Activated CD4-positive, CD25-positive, alpha-beta regulatory T cell treated with anti-CD3 and anti-CD28 coated beads, Interleukin-2, amount 50 U/mL, for 72 hours (primary cell): ENCODE measurements at regions not wholly inside any gene's neighbourhood (a gene's known extent, or its start where the extent isn't known, plus 50 kb on each side); places are given as distances from the start of the nearest gene placed in this dataset.

Experiments used
- DNase-seq: peaks from one replicate; pipeline ENCODE4 v3.0.0; 2021

DNA sequence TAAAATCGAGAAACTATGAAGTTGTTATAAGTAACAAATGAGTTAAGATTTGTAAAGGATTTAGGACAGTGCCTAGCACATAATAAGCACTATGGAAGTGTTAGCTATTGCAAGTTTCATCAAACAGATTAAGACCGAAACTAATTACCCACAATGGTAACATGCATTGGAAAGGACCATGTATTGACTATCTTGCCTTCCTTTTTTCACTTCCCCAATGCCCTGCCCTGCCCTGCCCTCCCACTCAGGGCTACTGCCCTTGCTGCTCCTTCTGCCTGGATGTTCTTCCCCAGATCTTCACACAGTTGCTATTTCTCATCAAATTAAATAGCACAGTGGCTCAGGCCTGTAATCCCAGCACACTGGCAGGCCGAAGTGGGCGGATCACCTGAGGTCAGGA, 202.1 kb upstream of the PSMD7 start:
- no peak for DNase-seq

- DNase-seq = no peak
These were observed 204.3 kb upstream of the PSMD7 start for GRCh38 chr16:74092336-74092735.

DNA sequence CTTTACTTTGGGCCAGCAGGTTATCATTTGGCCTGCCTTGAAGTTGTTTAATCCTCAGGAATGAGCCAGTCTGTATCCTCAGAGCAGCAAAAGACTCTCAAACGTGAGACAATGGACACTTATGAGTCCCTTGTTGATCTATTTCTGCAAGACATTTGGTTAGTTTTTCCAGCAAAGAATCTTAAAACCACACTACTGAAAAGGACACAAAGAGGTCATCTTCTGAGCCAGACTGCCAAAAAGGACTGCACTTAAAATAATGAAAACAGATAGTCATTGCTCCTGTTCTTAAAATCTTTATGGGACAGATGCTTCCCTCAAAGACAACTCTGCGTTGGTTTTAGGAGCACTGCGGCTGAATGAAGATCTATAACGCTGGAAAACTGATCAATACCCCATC, 205.7 kb upstream of the PSMD7 start:
- no peak for DNase-seq

- no peak for DNase-seq
These were observed 213.1 kb upstream of the PSMD7 start for GRCh38 chr16:74083541-74083940.

DNA sequence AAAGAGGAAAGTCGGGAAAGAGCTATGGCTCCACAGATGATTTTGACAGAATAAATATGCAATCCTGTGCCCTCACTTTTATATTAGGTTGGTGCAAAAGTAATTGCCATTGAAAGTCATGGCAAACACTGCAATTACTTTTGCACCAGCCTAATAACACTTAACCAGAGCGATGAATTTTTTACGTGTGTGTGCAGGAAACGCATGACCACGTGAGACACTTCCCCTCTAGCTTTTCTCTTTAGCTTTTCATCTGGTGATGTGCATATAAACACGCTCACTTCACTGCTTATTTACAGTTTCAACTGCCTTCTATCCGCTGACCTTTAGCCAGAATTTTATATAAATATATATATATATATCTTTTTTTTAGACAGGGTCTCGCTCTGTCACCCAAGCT, 216.3 kb upstream of the PSMD7 start:
- no peak for DNase-seq

DNA sequence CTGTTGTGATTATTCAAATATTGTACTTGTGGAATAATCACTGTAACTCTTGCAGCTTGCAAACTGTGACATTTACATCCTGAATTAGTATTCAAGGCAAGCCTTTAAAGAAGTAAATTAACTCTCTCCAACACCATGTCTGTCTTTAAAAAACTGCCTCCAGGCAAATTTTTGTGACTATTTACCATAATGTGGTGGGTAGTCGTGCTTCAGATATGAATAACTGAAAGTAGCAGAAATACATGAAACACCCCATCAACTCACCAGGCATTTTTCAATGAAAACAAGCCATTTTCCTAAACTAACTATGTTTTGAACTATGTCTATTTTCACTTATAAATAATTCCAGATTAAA, 217.4 kb upstream of the PSMD7 start:
- DNase-seq = no peak

DNA sequence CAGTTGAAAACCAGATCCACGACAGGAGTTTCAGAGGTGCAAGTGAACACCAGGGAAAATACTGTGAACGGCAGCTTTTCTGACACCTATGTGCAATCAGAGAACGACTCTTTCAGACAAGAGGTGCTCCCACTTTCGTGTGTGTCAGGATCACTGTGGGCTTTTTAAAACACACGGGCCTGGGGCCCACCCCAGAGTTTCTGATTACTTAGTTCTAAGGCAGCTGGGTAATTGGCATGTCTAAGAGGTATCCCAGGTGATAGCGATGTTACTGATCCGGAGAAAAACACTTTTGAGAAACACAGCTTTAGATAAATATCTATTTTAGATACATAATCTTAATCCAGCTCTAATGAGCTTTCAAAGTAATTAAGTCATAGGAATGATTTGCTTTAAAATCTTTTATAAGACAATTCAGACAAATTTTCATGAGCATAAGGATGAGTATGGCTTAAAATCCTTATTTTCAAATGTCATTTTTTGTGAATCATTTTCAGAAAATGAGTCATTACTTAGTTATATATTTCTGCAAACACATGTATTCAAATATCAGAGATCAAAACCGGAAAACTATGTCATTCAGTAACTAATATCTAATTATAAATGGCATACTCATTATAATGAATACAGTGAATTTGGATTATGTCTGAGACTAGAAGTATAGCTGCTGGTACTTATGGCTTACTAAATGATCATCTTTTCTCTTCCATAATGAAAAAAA, 217.9 kb upstream of the PSMD7 start:
- DNase-seq = no peak

DNA sequence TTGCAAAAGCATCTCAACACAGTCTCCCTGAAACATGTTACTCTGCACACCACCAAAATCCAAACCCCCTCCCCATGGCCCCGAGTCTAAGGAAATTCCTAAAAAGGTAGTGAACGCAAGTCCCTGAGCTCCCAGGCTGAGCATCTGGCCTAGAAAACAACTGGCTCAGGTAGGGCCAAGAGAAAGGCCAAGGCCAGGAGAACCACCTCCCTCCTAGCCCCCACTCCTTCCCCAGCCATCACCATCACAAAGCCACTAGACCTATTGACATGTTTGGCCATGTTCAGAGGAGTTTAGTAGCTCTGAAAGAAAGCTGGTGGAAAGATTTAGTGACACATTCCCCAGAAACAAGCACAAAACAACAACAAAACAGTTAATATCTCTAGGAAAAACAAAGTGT, 220.0 kb upstream of the PSMD7 start:
- DNase-seq = no peak

GRCh38 chr16:74075393-74075792, 221.2 kb upstream of the PSMD7 start:
- no peak for DNase-seq

DNA sequence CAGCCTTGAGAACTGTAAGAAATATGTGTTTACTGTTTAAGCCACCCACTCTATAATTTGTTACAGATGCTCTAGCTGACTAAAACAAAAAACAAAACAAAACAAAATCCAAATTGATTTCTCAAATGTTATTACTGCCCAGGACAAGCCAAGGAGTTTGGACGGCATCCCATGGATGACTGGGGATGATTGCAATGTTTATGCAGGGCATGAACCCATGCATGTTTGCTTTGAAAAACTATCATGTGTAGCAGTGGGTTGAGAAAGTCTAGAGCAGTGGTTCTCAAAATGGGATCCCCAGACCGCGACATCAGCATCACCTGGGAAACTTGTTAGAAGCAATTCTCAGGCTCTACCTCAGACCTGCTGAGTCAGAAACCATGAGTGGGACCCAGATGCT, 223.2 kb upstream of the PSMD7 start:
- no peak for DNase-seq

DNA sequence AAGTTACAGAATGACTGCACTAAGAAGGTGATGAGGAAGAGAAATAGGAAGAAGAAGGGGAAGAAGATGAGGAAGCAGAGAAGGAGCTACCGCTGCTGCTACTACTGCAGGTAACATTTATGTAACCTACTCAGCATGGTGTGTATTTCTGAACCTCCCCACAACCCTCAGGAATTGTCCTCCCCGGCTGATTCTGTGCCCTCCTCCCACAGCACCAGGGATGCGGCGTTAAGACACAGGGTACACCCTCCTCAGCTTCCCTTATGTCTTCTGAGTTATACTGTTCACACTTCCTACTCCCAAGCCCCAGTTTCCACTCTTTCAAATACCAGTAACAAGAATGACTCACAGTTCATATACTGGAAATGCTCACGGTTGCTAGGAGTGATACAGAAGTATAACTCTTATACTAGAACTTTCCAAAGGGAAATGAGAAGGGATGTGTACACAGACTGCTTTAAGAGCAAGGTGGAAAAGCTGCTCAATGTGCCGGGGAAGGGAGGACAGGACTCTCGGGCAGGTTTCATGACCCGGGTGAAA, 224.5 kb upstream of the PSMD7 start:
- DNase-seq = no peak

GRCh38 chr16:74070237-74070636, 226.4 kb upstream of the PSMD7 start:
- DNase-seq = no peak

DNA sequence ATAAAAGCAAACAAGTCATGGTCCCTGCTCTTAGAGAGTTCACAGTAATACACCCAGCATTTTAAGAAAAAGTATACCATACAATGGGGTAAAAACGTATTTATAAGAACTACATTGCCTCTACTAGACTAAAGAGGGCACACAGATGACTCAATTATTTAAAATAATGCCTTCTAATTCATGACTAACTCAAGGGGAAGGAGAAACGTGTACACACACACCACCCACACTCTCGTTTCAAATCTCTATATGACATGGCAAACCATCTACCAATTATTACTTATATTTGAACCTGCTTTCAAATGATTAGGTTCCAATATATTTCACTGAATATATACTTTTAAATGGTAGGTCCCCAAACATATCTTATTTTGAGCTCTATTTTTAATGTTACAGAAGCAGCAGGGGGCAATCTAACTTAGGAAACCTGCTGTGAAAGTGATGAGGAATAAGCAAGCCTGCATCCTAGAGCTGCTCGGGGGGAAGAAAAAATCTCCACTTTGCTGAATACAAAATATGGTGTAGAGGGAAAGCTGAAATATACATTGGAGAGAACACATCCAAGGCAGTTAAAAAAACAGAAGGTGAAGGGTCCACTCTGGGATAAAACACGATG, 232.4 kb upstream of the PSMD7 start:
- no peak for DNase-seq

- DNase-seq = no peak
These were observed 242.8 kb upstream of the PSMD7 start for GRCh38 chr16:74053826-74054225.

- no peak for DNase-seq
These were observed 243.3 kb upstream of the PSMD7 start for GRCh38 chr16:74053312-74053711.

- no peak for DNase-seq
These were observed 244.6 kb upstream of the PSMD7 start for GRCh38 chr16:74052016-74052415.

DNA sequence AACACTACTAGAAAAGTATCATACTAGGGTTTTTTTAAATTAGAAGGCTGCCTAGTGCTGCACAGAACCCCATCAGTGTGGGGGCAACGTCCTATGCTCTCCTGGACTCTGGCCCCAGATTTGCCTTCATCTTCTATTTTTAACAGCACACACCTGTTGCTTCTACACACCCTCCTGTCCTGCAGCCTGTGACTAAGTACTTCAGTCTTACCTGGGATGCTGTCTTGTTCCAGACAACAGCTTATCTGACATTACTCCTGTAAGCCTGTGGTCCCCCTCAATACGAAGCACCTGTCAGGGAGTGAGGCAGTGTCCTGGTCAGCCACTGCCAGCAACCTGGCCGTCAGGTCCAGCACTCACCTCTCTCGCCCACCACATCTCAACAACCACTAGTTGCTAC, 247.6 kb upstream of the PSMD7 start:
- no peak for DNase-seq

DNA sequence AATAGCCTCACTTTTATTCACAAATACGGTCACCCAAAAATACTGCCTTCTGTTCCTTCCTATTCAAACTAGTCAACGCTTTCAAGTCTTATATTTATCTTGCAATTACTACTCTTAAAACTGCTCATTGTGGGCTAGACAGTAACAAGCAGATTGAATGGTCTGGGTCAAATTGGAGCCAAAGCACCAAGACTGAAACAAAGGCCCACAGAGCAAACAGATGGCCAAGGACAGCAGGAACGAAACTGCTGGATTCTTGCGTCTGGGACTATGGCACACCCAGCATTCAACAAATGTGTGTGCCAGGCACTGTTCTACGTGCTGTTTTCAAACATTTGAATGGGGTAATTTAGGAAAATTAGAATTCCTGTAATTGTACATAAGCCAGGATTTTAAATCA, 250.1 kb upstream of the PSMD7 start:
- DNase-seq = no peak

DNA sequence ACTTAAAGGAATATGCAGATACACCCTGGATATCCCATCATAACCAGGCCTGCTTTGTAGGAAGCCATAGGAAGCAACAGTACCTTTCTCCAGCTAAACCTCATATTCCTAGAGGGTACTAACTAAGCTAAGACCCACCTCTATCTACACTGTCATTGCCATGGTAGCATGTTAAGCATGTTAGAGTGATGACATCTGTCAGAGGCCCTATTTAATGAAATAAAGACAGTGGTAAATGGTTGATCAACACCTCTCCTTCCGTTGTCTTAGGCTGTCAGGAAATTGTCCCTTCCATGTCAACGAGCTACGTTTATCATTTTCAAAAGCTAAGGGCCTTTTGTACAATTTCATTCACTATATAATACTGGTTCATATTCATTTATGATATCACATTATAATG, 251.1 kb upstream of the PSMD7 start:
- DNase-seq = no peak

DNA sequence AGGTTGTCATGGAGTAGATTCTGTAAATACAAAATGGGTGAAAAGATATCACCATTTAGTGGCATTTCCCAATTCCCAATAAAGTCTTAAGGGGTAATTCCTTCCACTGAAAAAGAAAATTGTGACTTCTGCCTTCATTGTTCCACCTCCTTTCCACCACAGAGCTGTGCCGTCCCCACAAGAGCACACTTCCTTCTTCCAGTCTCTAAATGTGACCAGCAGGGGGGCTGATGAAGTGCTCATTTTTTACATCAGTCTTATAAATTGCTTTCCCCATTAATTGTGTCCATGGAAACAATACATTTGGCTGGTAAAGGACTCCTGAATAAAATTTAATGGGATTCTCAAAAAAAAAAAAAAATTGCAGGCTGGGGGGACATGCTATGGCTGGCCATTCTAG, 260.8 kb upstream of the PSMD7 start:
- no peak for DNase-seq

- DNase-seq = no peak
These were observed 261.8 kb upstream of the PSMD7 start for GRCh38 chr16:74034862-74035261.

DNA sequence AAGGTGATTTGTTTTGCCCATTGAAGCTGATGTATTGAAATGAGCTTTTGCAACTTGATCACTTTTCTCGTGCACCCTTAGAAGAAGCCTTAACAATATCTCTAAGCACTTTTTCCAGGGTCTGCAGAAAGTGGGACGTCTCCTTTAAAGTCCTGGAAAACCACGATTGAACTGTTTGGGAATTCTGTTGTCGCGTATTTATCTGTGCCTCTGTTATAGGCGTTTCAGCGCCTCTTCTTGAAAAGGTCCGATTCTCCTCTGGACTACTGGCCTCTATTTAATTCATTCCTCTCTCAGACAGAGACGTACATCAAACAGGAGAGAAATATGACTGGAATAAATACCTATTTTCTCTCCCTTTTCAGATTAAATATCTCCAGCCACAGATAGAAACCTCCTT, 262.4 kb upstream of the PSMD7 start:
- DNase-seq = no peak

- DNase-seq = no peak
These were observed 263.1 kb upstream of the PSMD7 start for GRCh38 chr16:74033441-74033995.

DNA sequence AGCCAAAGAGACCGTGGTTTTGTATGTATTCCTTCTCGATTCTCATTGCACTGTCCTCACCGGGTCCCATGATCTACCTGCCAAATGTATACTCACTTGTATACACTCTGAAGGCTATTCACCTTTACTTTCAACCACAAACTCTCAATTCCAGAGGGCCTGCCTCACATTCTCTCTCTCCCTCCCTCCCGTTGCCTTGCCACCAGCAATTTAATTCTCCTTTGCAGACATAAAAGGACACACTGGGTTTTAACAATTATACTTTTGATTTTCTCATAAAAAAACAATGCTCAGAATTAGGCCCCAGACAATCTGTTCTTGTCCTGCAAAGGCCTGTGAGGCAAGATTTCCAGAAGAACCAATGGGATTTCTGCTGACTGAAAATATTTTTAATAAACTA, 265.1 kb upstream of the PSMD7 start:
- DNase-seq = no peak
